GM19395 (cell line): ENCODE measurements at regions not wholly inside any gene's neighbourhood (a gene's known extent, or its start where the extent isn't known, plus 50 kb on each side); places are given as distances from the start of the nearest gene placed in this dataset.

Experiments used
- ATAC-seq: cut with Tn5 transposase; IDR thresholded peaks from one replicate; pipeline ENCODE4 v1.9.1; 2021; ENCODE audit warnings: mild to moderate bottlenecking, moderate library complexity; ENCODE audit not compliant: unreplicated experiment

DNA sequence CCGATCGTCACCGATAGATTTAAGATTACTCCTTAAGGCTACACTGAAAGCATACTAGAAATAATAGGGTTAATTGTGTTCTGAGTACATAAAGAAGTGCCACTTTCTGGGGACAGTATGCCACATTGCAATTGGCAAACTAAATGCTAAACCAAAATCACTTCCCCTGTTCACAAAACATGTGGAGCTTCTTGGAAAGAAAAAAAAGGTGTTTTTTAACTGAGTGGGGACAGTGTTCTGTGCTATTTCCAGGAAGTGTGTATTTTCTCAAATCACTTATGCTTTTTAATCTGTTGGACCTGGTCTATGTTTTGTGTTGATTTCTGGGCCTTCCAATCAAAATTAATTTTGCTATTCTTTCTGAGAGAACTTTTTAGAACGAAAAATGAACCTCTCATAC, 149.3 kb upstream of the MPDZ start:
- no peak for ATAC-seq

DNA sequence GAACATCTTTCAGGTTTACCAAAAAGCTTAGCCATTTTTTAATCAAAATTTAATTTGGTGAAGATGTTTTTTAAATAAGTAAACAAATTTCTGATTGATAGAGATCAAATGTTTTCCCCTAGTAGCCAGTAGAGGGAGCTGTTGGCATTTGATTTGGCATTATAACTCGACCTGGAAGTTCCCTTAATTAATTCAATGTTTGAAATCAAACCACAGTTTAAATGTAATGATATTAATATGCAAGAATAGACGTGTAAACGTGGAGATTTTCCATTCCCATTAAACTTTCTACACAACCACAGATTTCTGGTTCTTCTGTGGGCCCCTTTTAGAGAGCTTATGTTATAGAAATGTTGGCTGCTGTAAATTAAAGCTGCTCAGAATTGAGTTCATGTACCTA, 148.1 kb upstream of the MPDZ start:
- no peak for ATAC-seq

DNA sequence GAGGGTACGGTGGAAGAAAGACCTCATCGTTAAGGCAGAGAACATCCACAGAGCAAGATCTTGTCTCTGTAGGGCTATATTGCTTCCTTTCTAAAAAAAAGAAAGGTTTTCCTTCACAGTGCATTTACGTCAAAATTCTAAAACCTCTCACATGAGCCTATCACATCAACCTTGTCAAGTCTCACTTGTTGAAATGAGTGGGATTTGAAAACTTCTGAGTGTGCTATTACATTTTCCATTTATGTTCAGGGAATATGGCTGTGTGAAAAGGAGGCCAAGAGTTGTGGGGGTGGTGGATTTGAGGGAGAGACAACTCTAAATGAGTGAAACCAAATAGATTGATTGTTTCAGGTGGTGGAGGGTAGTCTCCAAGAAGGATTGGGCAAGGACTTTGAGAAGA, 147.1 kb upstream of the MPDZ start:
- no peak for ATAC-seq

DNA sequence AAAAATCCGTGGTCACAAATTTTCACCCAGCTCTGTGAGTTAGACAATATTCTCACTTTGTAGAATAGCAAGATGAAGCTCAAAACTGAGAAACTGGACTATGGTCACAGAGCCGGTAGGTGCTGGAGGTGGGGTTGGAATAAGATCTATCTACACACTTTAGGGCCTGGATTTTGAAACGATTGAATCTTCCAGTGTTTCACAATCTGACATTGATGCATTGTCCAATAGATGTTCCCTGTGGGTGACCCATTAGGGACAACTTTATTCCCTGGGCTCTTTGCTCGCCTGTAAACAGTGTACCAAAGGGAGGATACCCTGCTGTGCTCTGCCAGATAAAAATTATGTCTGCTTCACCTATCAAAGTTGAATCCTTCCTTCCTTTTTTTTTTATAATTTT, 145.4 kb upstream of the MPDZ start:
- ATAC-seq: no peak

DNA sequence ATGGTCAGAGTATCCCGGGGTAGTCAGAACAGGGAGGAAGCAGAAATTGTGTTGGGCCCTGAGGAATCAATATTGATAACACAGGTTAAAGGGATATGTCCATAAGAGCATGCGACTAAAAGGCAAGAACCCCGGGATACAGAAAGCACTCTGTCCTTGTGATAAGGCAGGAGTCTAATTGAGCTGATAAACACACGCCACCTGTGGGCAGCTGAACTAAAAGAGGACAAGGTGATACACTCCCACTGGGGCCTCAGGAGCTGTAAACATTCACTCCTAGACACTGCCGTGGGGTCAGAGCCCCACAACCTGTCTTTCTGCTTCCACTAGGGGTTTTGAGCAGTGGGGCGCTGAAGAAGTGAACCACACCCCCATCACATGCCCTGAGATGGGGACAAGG, 144.7 kb upstream of the MPDZ start:
- ATAC-seq: no peak

DNA sequence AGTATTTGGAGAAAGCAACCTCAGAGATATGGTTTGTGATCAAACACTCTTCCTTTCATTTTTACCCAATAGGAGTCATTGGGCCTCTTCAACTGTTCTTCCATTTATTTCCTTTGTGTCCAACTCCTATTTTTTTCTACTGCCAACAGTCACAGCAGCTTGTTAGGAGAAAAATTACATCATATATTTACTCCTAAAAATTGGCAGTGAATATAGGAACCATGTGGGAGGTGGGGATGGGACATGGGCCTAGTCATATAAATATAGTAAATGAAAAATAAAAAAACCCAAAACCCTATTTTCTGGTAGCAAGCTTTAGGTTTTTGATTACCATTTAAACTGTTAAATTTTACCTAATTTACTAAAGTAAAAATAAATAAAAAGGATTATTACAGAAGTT, 134.9 kb upstream of the MPDZ start:
- ATAC-seq: no peak

DNA sequence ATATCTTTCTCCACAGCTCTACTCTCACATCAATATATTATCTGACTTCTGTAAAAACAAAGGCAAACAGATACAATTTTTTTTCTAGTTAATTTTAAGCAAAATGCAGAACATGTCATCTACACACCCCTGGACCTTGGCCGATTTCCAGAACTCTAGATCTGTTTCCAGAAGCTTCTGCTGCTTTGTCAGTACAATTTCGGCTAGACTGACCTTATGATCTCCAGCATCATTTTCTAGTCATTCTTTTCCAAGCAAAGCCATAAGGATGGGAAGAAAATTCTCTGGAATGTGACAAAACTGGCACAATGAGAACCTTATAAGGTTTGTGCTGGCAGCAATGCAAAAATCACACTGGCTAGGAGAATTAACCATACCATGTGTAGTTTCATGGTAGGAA, 132.8 kb upstream of the MPDZ start:
- ATAC-seq: no peak

DNA sequence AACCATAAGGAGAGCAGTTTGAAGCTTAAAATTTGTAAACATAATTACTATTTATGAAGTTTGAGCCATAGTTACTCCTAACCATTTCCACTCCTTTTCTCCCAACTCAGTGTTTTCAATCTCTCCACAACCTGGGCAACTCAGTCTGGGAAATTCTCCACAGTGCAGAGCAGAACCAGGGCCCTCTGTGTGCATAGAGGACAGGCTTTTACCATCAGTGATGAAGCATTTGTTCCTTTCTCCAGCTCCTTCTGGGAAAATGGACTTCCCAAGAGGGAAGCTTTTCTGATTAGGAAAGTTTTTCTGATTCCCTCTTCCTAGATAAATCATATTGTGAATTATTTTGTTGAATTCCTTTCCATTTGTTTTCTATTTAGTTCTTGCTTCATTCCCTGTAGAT, 132.3 kb upstream of the MPDZ start:
- ATAC-seq: no peak

DNA sequence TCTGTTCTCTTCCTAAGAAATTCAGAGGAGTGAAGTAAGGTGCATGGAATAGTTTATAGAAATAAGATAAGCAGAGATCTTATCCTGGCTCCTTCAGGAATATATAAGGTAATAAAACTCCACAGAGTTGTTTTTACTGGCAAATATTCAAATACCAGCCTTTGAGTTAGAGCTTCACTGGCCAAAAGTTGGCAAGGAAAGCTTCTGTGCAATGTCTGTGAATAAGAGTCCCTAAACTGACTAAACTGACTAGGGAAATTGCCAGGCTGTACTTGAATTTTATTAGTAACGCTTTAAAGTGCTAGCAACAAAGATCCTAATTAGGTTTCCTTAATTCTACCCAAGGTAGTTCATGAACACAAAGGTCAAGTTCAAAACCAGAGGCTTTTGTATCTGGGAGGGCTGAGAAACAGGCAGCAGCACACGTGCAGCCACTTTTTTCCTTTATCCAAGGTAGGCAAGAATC, 131.1 kb upstream of the MPDZ start:
- ATAC-seq: no peak

DNA sequence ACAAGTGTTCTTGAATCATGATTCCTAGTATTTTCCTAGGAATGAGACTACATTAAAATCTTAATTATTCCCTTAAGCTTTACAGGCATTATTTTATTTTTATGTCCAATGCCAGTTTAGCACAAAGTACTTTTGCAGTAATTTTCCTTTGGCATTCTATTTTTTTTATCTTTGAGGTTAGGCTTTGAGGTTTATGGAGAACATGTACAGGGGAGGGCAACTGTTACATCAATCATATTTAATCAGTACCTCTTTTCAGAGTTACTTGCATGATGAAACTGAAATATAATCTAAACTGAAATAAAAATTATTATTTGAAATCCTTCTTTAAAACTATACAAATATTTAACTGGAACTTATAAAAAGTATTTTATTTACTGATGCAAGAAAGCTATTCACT, 118.2 kb upstream of the MPDZ start:
- no peak for ATAC-seq

DNA sequence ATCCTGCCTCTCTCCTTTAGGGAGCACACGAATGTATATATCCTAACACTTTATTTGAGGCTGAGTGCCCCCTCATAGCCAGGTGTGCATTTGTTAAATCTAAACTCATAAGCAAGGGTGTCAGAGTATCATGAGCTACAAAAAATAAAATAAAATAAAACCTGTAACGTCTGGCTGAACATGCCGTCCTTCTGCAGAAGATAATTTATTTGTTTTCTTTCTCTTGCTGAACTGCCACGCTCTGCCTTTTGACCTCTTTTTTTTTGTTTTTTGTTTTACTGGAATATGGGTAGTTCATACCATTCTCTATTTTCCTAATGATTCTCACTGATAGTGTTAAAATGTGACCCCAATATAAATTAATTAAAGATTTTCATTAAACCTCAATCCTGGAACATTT, 117.7 kb upstream of the MPDZ start:
- ATAC-seq: no peak

DNA sequence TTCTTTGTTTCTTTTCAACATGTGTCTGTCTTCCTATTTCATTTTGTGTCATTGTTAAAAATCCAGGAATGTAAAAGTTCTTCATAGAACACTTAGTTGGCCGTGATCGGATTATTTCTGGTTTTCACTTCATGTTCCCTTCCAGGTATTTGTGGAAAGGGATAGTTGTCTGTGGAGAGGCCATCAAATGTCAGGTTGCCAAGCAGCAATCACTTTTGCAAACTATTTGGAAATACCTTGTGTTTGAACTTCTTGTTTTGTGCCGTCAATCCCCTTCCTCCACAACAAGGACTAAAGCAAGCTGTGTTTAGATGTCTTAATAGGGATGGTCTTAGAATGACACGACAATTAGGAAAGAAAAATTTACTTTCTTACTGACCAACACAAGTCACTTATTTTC, 116.9 kb upstream of the MPDZ start:
- no peak for ATAC-seq

DNA sequence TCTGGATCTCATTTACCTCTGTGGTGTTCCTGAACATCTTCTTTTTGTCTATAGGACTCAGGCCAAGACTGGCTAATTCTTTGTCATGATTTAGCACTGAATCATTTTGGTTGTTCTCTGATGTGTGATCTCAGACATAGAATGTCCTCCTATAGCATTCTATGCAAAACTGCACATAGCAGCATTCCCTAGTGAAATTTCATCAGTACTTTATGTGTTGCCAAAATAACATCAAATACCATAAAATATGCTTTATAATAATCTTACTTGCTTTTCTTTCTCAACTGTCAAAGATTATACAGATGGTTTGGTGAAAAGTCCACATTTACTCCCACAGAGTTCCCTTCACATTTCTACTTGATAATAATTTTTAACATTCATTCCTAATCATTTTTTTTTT, 115.7 kb upstream of the MPDZ start:
- ATAC-seq: no peak

DNA sequence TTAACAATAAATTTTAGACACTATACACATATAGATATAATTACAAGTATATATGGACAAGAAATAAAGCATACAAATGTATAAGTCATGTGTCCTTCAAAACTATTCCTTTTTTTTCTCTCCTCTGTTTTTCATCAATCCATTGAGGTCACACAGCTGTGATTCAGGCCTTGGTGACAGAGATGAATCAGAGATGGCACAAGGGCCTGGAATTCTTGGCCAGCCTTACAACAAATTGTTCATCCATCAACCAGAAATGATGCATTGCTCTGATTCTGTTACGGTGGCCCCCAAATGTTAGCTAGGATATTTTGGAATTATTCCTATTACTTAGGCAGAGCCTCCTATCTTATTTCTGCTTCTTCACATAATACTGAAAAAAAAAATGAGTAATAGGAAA, 108.7 kb upstream of the MPDZ start:
- no peak for ATAC-seq

DNA sequence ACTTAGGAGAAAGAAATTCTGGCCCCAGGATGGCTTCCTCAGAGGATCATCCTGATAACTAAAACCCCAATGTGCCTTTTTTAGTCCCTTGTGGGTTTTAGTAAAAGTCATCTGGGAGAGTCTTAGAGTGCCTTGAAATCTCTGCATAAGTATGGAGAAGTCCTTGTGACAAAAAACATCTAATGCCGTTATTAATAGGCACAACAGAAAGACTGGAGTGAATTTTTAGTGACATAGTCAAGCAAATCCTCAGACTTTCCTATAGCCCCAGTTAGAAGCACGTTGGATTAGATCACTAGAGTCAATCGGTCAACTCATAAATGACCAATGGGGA, 108.2 kb upstream of the MPDZ start:
- no peak for ATAC-seq

DNA sequence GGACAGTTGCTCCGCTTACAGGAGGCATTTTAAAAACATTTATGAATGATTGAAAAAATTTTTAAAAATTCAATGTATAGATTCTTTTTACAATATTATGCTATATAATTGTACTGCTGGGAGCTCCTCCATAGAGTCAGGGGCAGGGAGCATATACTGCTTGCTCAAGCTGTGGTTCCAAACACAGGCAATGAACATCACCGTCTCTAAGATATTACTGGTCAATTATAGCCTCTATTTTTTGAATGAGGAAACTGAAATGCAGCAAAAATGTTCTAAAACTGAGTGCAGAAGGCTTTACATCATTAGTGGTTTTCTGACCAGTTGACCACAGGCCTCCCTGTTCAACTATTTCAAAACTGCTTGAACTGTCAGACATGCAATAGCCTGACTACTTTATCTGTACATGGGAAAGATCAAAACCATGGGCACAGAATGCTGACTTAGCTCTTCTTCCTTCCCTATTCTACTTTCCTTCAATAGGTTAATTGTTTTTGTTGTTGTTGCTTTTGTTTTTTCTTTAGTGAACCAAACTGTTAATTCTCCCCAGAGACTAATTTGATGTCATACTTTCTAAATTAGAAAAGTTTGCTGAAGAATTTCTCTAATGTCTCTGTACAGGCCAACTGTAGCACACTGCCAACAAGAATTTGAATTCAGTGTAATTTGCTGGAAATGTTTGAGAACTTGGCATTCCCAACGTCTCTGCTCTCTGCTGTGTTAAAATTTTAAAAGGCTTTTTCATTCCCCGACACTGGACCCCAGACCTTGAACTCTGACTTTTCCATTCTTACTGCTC, 107.6 kb upstream of the MPDZ start:
- no peak for ATAC-seq

DNA sequence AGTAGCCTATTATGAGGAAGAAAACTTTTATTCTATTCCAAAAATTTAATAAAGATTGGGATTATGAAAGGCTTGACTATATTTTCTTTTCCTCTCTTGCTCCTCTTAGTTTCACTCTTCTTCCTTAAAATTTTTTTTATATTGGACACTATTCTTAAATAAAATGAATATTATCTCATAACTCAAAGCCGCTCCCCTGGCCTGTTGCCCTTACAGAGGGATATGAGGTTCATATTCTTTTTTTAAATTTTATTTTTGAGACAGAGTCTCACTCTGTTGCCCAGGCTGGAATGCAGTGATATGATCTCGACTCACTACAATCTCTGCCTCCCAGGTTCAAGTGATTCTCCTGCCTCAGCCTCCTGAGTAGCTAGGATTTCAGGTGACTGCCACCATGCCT, 106.8 kb upstream of the MPDZ start:
- ATAC-seq: no peak

DNA sequence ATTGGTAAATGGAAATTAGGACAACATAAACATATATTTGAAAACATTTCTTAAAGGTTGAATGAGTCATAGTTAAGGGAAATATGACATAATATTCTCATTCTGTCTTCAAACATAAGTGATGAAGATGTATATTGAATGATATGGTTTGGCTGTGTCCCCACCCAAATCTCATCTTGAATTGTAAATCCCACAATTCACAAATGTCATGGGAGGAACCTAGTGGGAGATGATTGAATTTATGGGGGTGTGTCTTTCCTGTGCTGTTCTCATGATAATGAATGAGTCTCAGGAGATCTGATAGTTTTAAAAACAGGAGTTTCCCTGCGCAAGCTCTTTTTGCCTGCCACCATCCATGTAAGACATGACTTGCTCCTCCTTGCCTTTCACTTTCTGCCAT, 104.4 kb upstream of the MPDZ start:
- no peak for ATAC-seq

DNA sequence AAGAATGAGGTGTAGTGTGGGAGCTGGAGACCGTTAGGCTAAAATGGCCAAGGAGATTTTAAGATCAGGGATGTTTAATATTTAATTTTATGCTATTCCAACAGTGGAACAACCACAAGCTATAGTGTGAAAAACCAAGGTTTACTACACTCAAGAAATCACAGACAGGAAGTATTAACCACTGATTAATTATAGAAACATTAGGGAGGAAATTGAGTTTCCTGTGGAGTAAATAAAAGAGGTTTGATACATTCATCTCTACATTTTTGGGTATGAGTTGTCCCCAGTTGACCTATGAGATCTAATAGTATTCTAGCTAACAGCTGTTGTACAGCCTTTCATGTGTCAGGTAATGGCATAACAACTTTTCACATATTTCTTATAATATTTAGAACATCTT, 103.7 kb upstream of the MPDZ start:
- no peak for ATAC-seq

DNA sequence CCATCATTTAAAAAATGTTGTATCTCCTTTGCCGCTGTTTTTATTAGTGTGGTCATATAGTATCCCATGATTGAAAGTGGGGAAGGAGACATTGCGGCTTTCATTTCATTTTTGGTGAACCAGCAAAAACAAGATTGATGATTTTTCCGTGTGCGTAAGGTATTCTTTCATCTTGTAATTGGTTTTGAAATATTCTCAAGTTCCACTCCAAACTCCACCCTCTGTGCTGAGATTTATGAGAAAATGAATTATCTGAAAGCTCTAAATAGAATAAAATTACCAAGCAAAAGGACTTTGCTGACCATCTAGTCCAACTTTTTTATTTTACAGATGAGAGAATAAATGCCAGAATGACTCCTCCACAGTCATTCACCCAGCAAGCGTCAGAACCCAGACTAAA, 103.1 kb upstream of the MPDZ start:
- no peak for ATAC-seq

DNA sequence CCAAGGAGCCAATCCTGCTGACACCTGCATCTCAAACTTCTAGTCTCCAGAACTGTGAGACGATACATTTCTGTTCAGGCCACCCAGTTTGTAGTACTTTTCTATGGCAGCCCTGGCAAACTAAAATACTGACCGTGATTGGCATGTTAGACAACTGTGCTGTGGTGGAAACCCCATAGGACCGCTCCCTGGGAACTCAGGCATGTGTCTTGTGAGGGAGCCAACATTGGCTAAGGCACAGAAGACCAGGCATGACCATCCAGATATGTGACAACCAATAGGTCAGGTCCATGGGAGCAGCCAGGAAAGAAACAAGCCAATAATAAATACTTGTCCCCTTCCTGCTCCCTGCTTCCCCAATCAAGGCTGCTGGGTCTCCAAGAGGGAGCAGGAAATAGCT, 101.4 kb upstream of the MPDZ start:
- ATAC-seq: no peak

DNA sequence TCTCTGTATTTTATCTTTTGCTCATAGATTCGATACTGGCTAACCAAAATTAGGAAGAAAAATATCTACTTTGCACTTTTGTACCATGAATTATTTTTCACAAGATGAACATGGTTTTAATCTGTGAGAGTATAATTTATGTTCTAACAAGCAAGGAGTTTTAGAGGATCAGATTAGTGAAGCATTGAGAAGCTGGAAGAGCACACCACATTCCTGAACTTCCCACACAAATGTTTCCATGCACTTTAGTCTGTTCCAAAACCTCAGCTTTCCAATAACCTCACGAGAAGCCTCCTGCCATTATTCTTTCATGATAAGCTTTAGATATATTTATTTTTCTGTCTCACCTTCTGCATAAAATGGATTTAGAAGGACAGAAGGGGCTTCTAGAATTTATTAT, 98.7 kb upstream of the MPDZ start:
- ATAC-seq: no peak

DNA sequence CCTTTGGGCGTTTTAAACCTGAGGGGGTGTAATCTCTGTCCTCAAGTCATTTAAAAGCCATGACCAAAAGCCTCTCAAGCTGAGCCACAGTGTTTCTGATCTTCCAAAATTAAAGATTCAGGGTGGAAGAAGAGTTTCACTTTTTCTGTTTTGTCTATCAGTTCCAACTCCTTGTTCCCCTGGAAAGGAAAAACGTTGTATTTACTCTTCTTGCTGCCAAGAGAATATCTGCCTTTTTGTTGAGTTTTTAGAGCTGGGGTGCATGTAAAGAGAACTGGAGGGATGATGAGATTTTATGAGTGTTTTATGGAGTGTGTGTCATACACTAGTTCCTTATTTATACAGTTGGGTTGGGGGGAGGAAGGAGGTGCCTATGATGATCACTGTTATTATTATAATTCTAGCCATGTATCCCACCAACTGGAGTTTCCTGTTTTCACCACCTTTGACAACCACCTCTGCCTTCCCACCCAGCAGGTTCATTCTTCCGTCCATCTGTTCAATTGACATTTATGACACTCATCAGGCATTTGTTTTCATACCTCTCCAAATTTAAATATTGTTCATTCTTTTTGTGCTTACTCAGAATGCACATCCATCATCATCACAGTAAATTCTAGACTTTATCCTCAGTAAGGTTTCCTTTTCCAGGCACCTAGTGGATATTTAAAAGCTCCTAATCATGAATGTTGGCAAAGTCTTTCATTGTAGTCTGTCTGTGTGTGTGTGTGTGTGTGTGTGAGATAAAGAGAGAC, 97.9 kb upstream of the MPDZ start:
- ATAC-seq: no peak
